ENCODE measurements at regions not wholly inside any gene's neighbourhood (a gene's known extent, or its start where the extent isn't known, plus 50 kb on each side); places are given as distances from the start of the nearest gene placed in this dataset.

GRCh38 chr2:146214394-146214929, 1630.4 kb upstream of the ACVR2A start:
- Histone ChIP-seq H3K9me3 (no peaks in the 10 kb centered on the region), H3K4me3 (no peak overlapping the region), H3K36me3 (ENCODE audit: insufficient read depth in 1 of 2, low read depth in 1 of 2) (no peaks in the 10 kb centered on the region), H3K4me1 (no peaks in the 10 kb centered on the region), H3K27ac (no peak overlapping the region), H3K27me3 (ENCODE audit: insufficient read depth in 3 of 3, low read length in 2 of 3) (no peaks in the 10 kb centered on the region)
- intact Hi-C loops (cut with DNase I), result no loop called here
- DNase-seq (no peak), ATAC-seq (no peak)
- TF ChIP-seq CTCF (IDR thresholded peaks at IDR 0.05), result no peak
- WGBS, 3 donors, result 90 to 96% (median 91%) methylated on average over 2 of the region's 2 CpGs

GRCh38 chr2:146213674-146214073, 1631.2 kb upstream of the ACVR2A start:
- no peaks in the 10 kb centered on the region for H3K27me3 ChIP-seq (ENCODE audit: insufficient read depth in 3 of 3, low read length in 2 of 3)
- H3K4me3 ChIP-seq, result no peak overlapping the region
- no peak for TF ChIP-seq CTCF (IDR thresholded peaks at IDR 0.05)
- no peak for ATAC-seq
- DNase-seq, result no peak
- no peaks in the 10 kb centered on the region for H3K36me3 ChIP-seq (ENCODE audit: insufficient read depth in 1 of 2, low read depth in 1 of 2)
- intact Hi-C loops (cut with DNase I), result no loop called here
- no peaks in the 10 kb centered on the region for H3K4me1 ChIP-seq
- no peak overlapping the region for H3K27ac ChIP-seq
- H3K9me3 ChIP-seq, result no peaks in the 10 kb centered on the region

GRCh38 chr2:146212602-146213001, 1632.2 kb upstream of the ACVR2A start:
- Histone ChIP-seq H3K9me3 (no peaks in the 10 kb centered on the region), H3K4me1 (no peaks in the 10 kb centered on the region), H3K27ac (no peak overlapping the region), H3K36me3 (ENCODE audit: insufficient read depth in 1 of 2, low read depth in 1 of 2) (no peaks in the 10 kb centered on the region), H3K27me3 (ENCODE audit: insufficient read depth in 3 of 3, low read length in 2 of 3) (no peaks in the 10 kb centered on the region), H3K4me3 (no peak overlapping the region)
- no peak for TF ChIP-seq CTCF (IDR thresholded peaks at IDR 0.05)
- 90 to 97% (median 93%) methylated on average over 4 of the region's 4 CpGs for WGBS, 3 donors
- ATAC-seq (no peak), DNase-seq (no peak)
- intact Hi-C loops (cut with DNase I), result no loop called here

- H3K36me3 ChIP-seq (ENCODE audit: insufficient read depth in 1 of 2, low read depth in 1 of 2), result no peaks in the 10 kb centered on the region
- H3K9me3 ChIP-seq, result no peaks in the 10 kb centered on the region
- WGBS, 3 donors, result 91 to 95% (median 92%) methylated on average over 3 of the region's 3 CpGs
- DNase-seq (no peak), ATAC-seq (no peak)
- no peak overlapping the region for H3K4me3 ChIP-seq
- no peak overlapping the region for H3K27ac ChIP-seq
- intact Hi-C loops (cut with DNase I), result no loop called here
- TF ChIP-seq CTCF (IDR thresholded peaks at IDR 0.05), result no peak
- H3K4me1 ChIP-seq, result no peaks in the 10 kb centered on the region
- no peaks in the 10 kb centered on the region for H3K27me3 ChIP-seq (ENCODE audit: insufficient read depth in 3 of 3, low read length in 2 of 3)
Observed at GRCh38 chr2:146209842-146210275, 1635.0 kb upstream of the ACVR2A start.

- DNase-seq, result no peak
- TF ChIP-seq CTCF (IDR thresholded peaks at IDR 0.05), result no peak
Observed at GRCh38 chr2:146207901-146208300, 1636.9 kb upstream of the ACVR2A start.

More at GRCh38 chr2:146207901-146208300, 1636.9 kb upstream of the ACVR2A start:
- no peaks in the 10 kb centered on the region for H3K27me3 ChIP-seq (ENCODE audit: insufficient read depth in 3 of 3, low read length in 2 of 3)
- no peak for ATAC-seq
- no peaks in the 10 kb centered on the region for H3K4me1 ChIP-seq
- H3K4me3 ChIP-seq, result no peak overlapping the region
- no peak overlapping the region for H3K27ac ChIP-seq
- H3K9me3 ChIP-seq, result no peaks in the 10 kb centered on the region
- intact Hi-C loops (cut with DNase I), result no loop called here
- H3K36me3 ChIP-seq (ENCODE audit: insufficient read depth in 1 of 2, low read depth in 1 of 2), result no peaks in the 10 kb centered on the region
- WGBS, 3 donors, result 52 to 60% (median 55%) methylated on average over 3 of the region's 3 CpGs

Measured in psoas muscle (tissue), 7 donors.